ENCODE measurements at regions not wholly inside any gene's neighbourhood (a gene's known extent, or its start where the extent isn't known, plus 50 kb on each side); places are given as distances from the start of the nearest gene placed in this dataset.

GRCh38 chrX:22730542-22730941, 269.2 kb upstream of the DDX53 start:
- no peak for DNase-seq (ENCODE audit: low read depth, low spot score)
- no peak overlapping the region for H3K27ac ChIP-seq (ENCODE audit: insufficient read depth, low read depth, low read length)
- CTCF ChIA-PET, result no interaction called here
- FAIRE-seq, result no peak
- H3K4me2 ChIP-seq (ENCODE audit: insufficient read depth, low read length), result no peak overlapping the region
- no peak overlapping the region for H3K4me3 ChIP-seq (replicated peaks in 1 of 3; ENCODE audit: insufficient read depth in 1 of 3, low read depth in 1 of 3, low read length in 3 of 3)
- dilution Hi-C loops (cut with MboI; ENCODE audit: extremely low pct_ligation_motif_present, low sequenced_read_pairs), result no loop called here
- H3K9me1 ChIP-seq (replicated peaks; ENCODE audit: control insufficient read depth, extremely low read depth, insufficient read depth, low read length), result no peaks in the 10 kb centered on the region
- no peak overlapping the region for H3K9ac ChIP-seq (replicated peaks; ENCODE audit: extremely low read depth, insufficient read depth, low read length)
- TF ChIP-seq POLR2AphosphoS5 (IDR thresholded peaks at IDR 0.05; ENCODE audit: insufficient read depth, low read depth, low read length) (no peak), MYC (IDR thresholded peaks at IDR 0.05; ENCODE audit: low read depth, low read length) (no peak), POLR2A (IDR thresholded peaks at IDR 0.05; ENCODE audit: low read depth, low read length) (no peak), JUN (IDR thresholded peaks at IDR 0.05; ENCODE audit: borderline replicate concordance, insufficient read depth, insufficient read length, low read depth) (no peak), EZH2 (IDR thresholded peaks at IDR 0.05; ENCODE audit: borderline replicate concordance, low read depth, low read length, severe bottlenecking) (no peak), FOS (IDR thresholded peaks at IDR 0.05; ENCODE audit: borderline replicate concordance, insufficient read depth, low read length) (no peak), MAX (IDR thresholded peaks at IDR 0.05; ENCODE audit: insufficient read depth, insufficient read length) (no peak), GATA2 (IDR thresholded peaks at IDR 0.05; ENCODE audit: insufficient read depth, insufficient read length, low read depth, low read length) (no peak), CTCF (IDR thresholded peaks at IDR 0.05; ENCODE audit: extremely low read depth in 1 of 2, insufficient read depth in 1 of 2, low read depth in 1 of 2, low read length in 2 of 2) (no peak)
- H3K4me1 ChIP-seq (ENCODE audit: control insufficient read depth, extremely low read depth, insufficient read depth, low read length), result no peaks in the 10 kb centered on the region
- H3K9me3 ChIP-seq (replicated peaks; ENCODE audit: control insufficient read depth, insufficient read depth, low read length), result no peaks in the 10 kb centered on the region
- intact Hi-C loops (cut with micrococcal nuclease), result no loop called here
- H3K79me2 ChIP-seq (ENCODE audit: control insufficient read depth, insufficient read depth, low read length), result no peaks in the 10 kb centered on the region
- no peaks in the 10 kb centered on the region for H3K27me3 ChIP-seq (ENCODE audit: control insufficient read depth in 2 of 2, insufficient read depth in 2 of 2, low read length in 2 of 2)
- H4K20me1 ChIP-seq (replicated peaks; ENCODE audit: control insufficient read depth, extremely low read depth, insufficient read depth, low read length), result no peaks in the 10 kb centered on the region
- H3K36me3 ChIP-seq (ENCODE audit: control insufficient read depth in 2 of 2, extremely low read depth in 1 of 2, insufficient read depth in 2 of 2, low read length in 2 of 2), result no peaks in the 10 kb centered on the region
- BruUV-seq (replicated peaks), result no TSS peak
- POLR2A ChIA-PET, result no interaction called here
- no peak overlapping the region for H2AFZ ChIP-seq (ENCODE audit: low read depth, low read length)
